Kasumi-1 (cell line): ENCODE measurements at regions not wholly inside any gene's neighbourhood (a gene's known extent, or its start where the extent isn't known, plus 50 kb on each side); places are given as distances from the start of the nearest gene placed in this dataset.
A peak's percentile ranks its signal among the peaks of the same experiment; 100 is the strongest.
"Not testable (repeated sequence)": the region's sequence is repeated elsewhere in the genome, so short reads cannot be mapped to it uniquely, and the experiment has no call there.

ENCODE experiments used
- DNase-seq, 2 experiments: peaks; one replicate each; lab custom pipeline; 2025; lab: John Stamatoyannopoulos, UW

DNA sequence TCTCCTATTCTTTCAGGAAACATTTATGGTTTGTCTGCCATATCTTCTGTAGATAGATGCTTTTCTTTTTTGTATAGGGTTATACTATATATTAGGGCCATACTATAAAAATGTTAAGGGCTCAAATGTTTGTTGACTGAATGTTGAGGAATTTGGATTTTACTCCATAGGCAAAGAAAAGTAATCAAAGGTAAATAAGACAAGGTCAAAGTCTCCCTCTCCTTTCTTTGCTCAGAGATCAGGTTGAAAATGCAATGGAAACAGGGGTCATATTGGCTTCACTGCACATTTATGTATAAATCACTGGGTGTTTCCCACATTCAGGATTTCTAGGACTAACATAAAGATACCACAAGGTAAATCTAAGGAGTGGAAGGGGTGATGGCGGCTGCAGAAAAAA lies 291.4 kb upstream of the FZD8 start:
- DNase-seq = no peak

- not testable (repeated sequence) for DNase-seq
Observed at GRCh38 chr10:35929962-35930361, 287.9 kb upstream of the FZD8 start.

- DNase-seq = no peak
Observed at GRCh38 chr10:35928748-35929147, 286.7 kb upstream of the FZD8 start.

DNA sequence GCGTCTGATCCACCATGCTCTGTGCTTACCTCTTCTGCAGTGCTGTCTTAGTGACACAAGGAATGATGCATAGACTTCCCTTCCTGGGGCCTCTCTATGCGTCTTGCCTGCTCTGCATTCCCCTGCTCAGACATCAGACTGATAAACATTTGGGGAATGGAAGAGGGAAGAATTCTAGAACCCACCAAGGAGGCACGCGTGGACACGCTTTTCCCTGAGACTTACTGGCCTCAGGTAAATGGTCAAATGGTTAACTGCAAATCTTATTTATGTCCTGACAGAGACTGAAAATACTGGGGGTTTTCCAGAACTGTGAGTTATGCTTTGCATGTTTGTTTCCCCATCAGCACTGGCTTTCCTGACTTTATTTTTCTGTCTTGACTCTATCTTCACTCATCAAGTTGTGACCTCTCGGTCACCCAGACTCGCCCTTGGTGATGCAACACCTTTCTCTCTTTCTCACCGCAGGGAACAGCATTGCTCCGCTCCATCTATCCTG lies 285.9 kb upstream of the FZD8 start:
- no peak for DNase-seq

GRCh38 chr10:35927341-35927740 lies 285.2 kb upstream of the FZD8 start:
- peak; percentile 64 to 70 for DNase-seq

- DNase-seq = no peak
Observed at GRCh38 chr10:35926846-35927245, 284.8 kb upstream of the FZD8 start.

GRCh38 chr10:35925493-35925892 lies 283.4 kb upstream of the FZD8 start:
- DNase-seq = no peak

- DNase-seq = no peak
Observed at GRCh38 chr10:35924759-35925158, 282.7 kb upstream of the FZD8 start.

DNA sequence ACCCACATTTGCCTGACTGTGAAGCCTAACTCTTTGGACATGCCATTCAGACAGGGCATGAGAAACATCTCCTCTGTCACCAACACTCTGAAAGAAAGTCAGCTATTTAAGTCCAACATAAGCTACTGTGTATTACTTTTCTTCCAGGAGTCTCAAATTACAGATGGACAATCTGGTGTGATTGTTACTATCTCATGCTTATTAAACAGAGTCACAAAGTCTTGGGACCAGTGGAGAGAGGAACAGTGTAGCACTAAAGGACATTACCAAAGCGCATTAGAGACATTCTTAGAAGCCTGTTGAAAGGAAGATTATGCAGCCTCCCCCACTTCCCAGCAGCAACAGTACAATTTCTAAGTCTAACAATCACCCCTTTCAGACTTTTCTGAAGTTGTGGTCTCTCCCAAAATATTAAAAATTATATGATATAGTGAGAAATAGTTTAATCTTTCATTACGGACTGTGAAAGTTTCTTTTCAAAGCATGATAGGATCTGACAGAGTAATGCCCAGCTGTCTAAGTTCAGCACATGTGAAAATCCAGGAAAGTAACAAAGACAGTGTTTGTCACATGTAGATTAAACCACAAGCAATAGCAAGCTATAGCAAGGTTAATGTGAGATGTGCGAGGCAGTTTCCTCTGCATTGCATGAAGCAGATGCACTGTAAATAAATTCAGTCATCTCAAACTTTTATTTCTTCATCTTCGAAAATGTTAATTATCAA lies 280.9 kb upstream of the FZD8 start:
- no peak for DNase-seq

DNA sequence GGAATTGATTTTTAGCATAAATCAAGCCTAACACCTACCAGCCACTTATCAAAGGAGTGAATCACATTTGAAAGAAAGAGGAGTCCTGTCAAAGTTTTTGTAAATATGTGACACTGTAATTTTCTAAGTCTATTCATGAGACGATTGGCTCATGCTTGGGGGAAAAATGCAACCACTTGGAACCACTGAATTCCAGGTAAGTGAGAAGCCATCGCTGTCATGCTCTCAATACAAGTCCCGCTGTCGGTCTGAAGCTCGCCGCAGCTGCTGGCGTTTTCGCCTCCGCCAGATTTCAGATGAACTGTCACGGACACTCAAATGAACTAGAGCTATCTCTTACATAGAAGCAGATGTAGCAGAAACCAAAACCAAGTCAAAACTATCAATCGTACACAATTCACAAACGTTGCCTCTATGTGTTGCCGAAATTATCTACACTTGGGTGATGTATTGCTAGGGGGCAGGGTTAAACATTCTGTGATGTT lies 279.8 kb upstream of the FZD8 start:
- no peak for DNase-seq

DNA sequence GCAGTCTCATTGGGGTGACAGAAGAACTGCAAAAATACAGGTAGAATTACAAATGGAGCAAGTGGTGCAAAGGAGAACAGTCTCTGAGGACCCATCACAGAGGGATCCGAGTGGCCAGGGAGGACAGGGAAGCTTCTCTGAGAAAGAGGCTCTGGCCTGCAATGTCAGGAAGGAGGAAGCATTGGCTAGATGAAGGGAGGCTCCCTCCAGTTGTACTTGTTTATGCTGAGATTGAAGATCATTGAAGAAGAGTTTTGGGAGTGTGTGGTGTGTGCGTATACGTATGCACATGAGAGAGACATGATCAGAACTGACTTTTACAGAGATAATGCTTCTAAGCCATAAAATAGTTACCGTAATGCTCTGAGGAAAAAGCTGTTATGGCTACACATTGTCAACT lies 274.7 kb upstream of the FZD8 start:
- DNase-seq = no peak

DNA sequence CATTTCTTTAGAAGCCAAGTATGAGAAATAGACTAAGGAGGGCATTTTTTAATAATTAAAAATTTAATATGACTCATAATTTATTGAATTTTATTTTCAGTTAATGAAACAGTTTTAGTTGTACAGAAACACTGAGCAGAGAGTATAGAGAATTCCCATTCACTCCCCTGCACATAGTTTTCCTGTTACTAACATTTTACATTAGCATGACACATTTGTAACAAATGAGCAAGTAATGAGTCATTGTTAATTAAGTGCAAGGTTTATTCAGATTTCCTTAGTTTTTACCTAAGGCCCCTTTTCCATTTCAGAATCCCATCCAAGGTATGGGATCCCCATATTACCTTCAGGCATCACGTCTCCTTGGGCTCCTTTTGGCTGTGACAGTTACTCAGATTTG lies 271.5 kb upstream of the FZD8 start:
- DNase-seq = no peak

- DNase-seq = no peak
Observed at GRCh38 chr10:35912615-35913569, 270.8 kb upstream of the FZD8 start.

DNA sequence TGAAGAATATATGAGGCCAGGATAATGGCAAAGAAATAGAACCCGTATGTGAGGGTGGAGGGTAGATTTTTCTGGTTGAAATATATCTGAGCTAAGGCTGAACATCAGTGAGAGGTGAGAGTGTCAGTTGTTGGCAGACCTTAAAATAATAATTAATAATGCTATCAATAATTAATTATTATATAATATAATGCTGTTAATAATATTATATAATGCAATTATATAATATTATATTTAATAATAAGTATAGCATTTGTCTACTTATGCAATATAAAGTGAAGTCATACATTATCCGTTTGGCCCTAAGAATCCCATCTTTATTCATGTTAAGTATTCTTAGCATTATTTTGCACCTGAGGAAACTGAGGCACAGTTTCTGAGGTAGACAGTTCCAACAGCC lies 269.9 kb upstream of the FZD8 start:
- no peak for DNase-seq

GRCh38 chr10:35911233-35911632 lies 269.1 kb upstream of the FZD8 start:
- DNase-seq = no peak

- DNase-seq = no peak
Observed at GRCh38 chr10:35910234-35910633, 268.1 kb upstream of the FZD8 start.

- no peak for DNase-seq
Observed at GRCh38 chr10:35909121-35909720, 267.1 kb upstream of the FZD8 start.

DNA sequence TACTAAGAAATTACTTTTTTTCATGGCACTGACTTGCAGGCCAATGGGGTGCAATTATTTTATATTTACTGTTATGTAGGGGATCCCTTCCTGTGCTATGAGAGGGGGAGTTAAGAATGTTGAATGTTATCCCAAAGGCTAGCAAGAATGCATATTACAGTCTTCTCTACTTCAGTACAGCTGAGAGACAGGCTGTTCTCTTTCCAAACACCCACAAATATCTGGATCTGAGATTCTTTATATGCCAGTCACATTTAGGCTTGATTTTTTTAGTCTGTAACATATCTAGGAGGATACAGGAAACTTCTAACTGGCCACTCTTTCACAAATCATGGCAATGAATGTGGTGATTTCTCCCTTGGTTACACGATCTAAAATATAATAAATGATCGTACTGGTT lies 266.4 kb upstream of the FZD8 start:
- no peak for DNase-seq

- DNase-seq = no peak
Observed at GRCh38 chr10:35907548-35907947, 265.5 kb upstream of the FZD8 start.

- no peak for DNase-seq
Observed at GRCh38 chr10:35906155-35906554, 264.1 kb upstream of the FZD8 start.

DNA sequence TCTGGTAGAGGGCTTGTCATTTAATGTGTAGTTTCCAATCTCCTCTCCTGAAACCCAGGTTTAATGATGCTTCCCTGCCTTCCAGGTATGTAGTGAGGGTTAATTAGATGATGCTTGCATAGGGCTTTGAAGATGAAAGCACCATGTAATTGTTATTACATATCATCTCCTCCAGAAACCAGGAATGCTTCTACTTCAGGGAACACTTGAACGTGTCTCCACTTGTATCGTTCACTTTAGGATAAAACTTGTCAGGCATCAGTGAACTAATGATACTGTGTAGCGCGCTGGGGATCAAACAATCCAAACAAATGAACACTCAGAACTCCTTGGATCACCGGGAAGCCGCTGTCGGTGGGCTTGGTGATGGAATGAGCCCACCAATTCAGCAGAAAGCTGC lies 260.9 kb upstream of the FZD8 start:
- DNase-seq = no peak

DNA sequence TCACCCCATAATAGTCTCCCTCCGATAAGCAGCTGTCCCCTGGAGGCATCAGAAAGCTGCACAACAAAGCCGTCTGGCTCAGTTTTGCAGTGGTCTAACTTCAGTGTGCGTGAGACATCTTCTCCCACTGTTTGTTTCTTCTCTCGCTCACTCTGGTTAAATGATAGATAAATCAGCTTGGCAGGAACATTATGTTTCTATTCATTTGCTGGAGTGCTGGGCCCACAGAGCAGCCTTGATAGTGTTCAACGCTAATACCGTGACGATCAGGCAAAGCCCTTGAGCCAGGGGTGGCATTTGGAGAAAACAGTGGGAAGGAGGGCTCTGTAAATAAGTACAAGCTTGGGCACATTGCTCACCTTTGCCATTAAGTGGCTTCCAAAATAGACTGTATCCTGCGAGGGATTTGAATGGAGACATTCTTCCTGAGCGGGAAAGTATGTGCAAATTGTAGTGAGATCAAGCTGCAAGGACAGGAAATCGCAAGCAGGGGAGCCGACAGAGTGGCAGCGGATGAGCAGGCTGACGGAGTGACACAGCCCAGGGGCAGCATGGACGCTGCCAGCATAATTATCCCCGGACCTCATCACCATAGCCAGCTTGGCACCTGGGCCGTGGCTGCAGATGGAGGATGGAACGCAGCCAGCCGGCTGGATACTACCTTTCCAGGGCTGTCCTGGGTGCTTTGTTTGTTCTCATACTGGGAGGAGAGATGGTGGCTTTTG lies 256.8 kb upstream of the FZD8 start:
- no peak for DNase-seq
